ENCODE measurements at regions not wholly inside any gene's neighbourhood (a gene's known extent, or its start where the extent isn't known, plus 50 kb on each side); places are given as distances from the start of the nearest gene placed in this dataset.

DNA sequence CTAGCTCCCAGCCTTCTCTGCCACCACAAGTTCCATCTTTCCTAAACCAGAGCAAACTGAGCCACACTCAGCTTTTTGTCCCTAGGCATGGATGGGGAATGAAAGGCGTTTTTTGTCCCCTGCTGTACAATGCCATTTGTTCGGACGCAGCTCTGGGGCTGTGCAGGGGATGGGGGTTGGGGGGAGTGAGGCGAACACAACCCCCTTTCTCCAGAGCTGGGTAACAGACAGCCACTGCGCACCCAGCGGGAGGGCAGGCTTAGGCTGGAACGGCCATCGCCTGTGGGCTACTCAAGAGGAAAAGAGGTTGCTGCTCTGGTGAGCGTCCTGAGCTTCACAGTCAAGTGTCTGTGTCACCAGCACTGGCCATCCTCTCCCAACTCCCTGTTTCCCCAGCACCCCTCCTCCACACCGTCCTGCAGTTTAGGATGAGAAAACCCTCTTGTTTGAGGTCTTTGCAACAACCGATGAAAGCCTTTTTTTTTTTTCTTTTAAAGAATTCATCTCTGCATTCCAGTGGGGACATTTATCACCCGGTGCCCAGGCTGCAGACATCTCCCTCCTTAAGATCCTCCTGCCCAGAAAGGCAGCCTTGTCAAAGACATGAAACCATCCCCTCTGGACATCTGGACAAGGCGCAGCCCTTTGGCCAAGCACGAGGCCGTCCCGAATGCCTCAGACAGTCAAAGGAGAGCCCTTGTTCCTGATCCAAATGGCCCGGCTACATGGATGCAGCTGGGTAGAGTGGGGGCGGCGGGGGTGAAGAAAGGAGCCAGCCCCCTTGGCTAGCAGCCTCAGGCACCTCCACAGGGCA is 419.6 kb downstream of the BCOR start:
- H2BK15ac ChIP-seq (ENCODE audit: low read depth, poor library complexity, severe bottlenecking): no peak overlapping the region
- H4K91ac ChIP-seq (ENCODE audit: low read length): no peak overlapping the region
- H3K14ac ChIP-seq (ENCODE audit: low read length in 2 of 2): no peak overlapping the region
- peak overlapping the region in 1 of 2 experiments; percentile 26 for H3K4ac ChIP-seq (ENCODE audit: low read depth in 1 of 2, low read length in 2 of 2)
- H3K4me2 ChIP-seq (ENCODE audit: low read length, poor library complexity, severe bottlenecking): no peak overlapping the region
- 63% methylated on average over 17 of the region's 19 CpGs for WGBS
- no peaks in the 10 kb centered on the region for H3K36me3 ChIP-seq (ENCODE audit: control insufficient read depth in 1 of 2, insufficient read depth in 2 of 2, low read depth in 1 of 2, low read length in 2 of 2)
- H2AK5ac ChIP-seq (ENCODE audit: low read length, severe bottlenecking): no peak overlapping the region
- no peak overlapping the region for H2BK12ac ChIP-seq (ENCODE audit: low read length in 2 of 2)
- DNase-seq: no peak
- H3K79me1 ChIP-seq (replicated peaks; ENCODE audit: low read length, poor library complexity, severe bottlenecking): no peaks in the 10 kb centered on the region
- no peak overlapping the region for H3K9ac ChIP-seq (ENCODE audit: low read length)
- no peak overlapping the region for H2AFZ ChIP-seq (ENCODE audit: low read depth, low read length)
- no peak overlapping the region for H2BK5ac ChIP-seq (ENCODE audit: low read depth, low read length, poor library complexity, severe bottlenecking)
- no peak overlapping the region for H3K4me3 ChIP-seq (ENCODE audit: insufficient read depth in 1 of 2, low read depth in 1 of 2, low read length in 2 of 2)
- peak overlapping the region in 1 of 2 experiments; percentile 48 for H3K18ac ChIP-seq (ENCODE audit: low read depth in 1 of 2, low read length in 2 of 2)
- H3K27me3 ChIP-seq (ENCODE audit: control insufficient read depth in 1 of 2, insufficient read depth in 1 of 2, low read length in 2 of 2): peaks cover 6 to 40% of the 10 kb centered on the region in 2 experiments
- H4K8ac ChIP-seq (ENCODE audit: low read length): no peak overlapping the region
- H2BK120ac ChIP-seq (ENCODE audit: low read depth, low read length): no peak overlapping the region
- H3K27ac ChIP-seq (ENCODE audit: low read length, poor library complexity, severe bottlenecking): no peak overlapping the region
- peaks cover 16% of the 10 kb centered on the region for H3K9me3 ChIP-seq (ENCODE audit: control insufficient read depth, low read length)
- H3K4me1 ChIP-seq (ENCODE audit: control insufficient read depth, insufficient read depth, low read depth, low read length): peaks cover 4% of the 10 kb centered on the region
- no peak overlapping the region for H3K23ac ChIP-seq (ENCODE audit: low read length in 2 of 2)

DNA sequence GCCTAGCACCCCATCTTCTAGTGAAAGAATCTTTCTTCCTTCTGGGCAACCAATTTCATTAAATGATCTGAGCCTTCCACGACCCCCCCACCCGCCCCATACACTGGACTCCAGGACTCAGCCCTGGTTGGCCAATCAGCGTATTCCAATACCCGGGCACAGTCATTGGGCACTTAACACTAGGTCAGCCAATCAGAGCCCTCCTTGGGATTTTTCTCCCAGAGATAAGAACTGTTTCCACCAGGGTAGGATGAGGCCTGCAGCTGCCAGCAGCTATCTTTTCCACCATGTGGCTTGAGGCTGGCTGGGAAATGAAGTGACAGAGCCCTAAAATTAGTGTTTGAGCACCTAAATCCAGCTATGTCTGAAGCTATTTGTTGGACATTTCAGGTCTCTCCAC is 418.8 kb downstream of the BCOR start:
- peaks cover under 1 to 42% of the 10 kb centered on the region in 2 experiments for H3K27me3 ChIP-seq (ENCODE audit: control insufficient read depth in 1 of 2, insufficient read depth in 1 of 2, low read length in 2 of 2)
- no peak overlapping the region for H3K18ac ChIP-seq (ENCODE audit: low read depth in 1 of 2, low read length in 2 of 2)
- no peak overlapping the region for H3K27ac ChIP-seq (ENCODE audit: low read length, poor library complexity, severe bottlenecking)
- 78% methylated on average over 1 of the region's 4 CpGs for WGBS
- H4K91ac ChIP-seq (ENCODE audit: low read length): no peak overlapping the region
- no peaks in the 10 kb centered on the region for H3K36me3 ChIP-seq (ENCODE audit: control insufficient read depth in 1 of 2, insufficient read depth in 2 of 2, low read depth in 1 of 2, low read length in 2 of 2)
- H2AK5ac ChIP-seq (ENCODE audit: low read length, severe bottlenecking): no peak overlapping the region
- peaks cover 21% of the 10 kb centered on the region for H3K9me3 ChIP-seq (ENCODE audit: control insufficient read depth, low read length)
- no peak overlapping the region for H3K4me3 ChIP-seq (ENCODE audit: insufficient read depth in 1 of 2, low read depth in 1 of 2, low read length in 2 of 2)
- H2BK12ac ChIP-seq (ENCODE audit: low read length in 2 of 2): no peak overlapping the region
- H3K4me2 ChIP-seq (ENCODE audit: low read length, poor library complexity, severe bottlenecking): no peak overlapping the region
- no peak for DNase-seq
- no peak overlapping the region for H2BK15ac ChIP-seq (ENCODE audit: low read depth, poor library complexity, severe bottlenecking)
- H3K14ac ChIP-seq (ENCODE audit: low read length in 2 of 2): no peak overlapping the region
- H3K4ac ChIP-seq (ENCODE audit: low read depth in 1 of 2, low read length in 2 of 2): no peak overlapping the region
- no peak overlapping the region for H4K8ac ChIP-seq (ENCODE audit: low read length)
- H2BK5ac ChIP-seq (ENCODE audit: low read depth, low read length, poor library complexity, severe bottlenecking): no peak overlapping the region
- H3K9ac ChIP-seq (ENCODE audit: low read length): no peak overlapping the region
- peaks cover 4% of the 10 kb centered on the region for H3K4me1 ChIP-seq (ENCODE audit: control insufficient read depth, insufficient read depth, low read depth, low read length)
- H3K23ac ChIP-seq (ENCODE audit: low read length in 2 of 2): no peak overlapping the region
- H3K79me1 ChIP-seq (replicated peaks; ENCODE audit: low read length, poor library complexity, severe bottlenecking): no peaks in the 10 kb centered on the region
- H2AFZ ChIP-seq (ENCODE audit: low read depth, low read length): no peak overlapping the region
- H2BK120ac ChIP-seq (ENCODE audit: low read depth, low read length): no peak overlapping the region

DNA sequence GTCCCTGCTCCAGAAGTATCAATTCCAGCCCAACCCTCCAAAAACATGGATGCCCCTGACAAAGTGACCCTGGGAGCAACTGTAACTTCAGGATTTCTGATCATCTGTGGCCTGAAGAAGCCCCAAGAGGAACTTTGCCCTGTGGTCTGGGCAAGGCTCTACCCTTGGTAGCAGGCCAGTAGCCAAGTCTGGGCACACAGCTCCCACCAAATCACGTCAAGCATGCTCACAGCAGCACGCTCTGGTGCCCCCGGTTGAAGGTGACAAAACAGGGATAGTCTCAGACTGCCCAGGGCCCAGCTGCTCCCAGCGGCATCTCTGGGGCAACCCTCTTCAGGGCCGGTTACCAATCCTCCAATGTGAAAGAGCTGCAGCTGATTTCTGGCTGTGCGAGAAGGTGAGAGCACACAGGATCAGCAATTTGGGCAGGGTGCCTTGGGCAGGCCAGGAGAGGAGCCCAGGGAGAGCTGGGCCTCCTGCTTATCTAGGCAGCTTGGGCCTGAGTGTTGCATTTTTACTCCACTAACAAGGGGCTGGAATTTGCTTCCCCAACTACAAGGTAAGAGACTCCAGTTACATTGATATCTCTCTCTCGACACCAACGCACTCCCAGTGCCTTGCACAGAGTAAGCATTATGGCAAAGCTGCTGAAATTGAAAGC is 418.1 kb downstream of the BCOR start:
- H3K4me1 ChIP-seq (ENCODE audit: control insufficient read depth, insufficient read depth, low read depth, low read length): peaks cover 4% of the 10 kb centered on the region
- no peak overlapping the region for H2AK5ac ChIP-seq (ENCODE audit: low read length, severe bottlenecking)
- no peak overlapping the region for H2BK5ac ChIP-seq (ENCODE audit: low read depth, low read length, poor library complexity, severe bottlenecking)
- no peaks in the 10 kb centered on the region for H3K79me1 ChIP-seq (replicated peaks; ENCODE audit: low read length, poor library complexity, severe bottlenecking)
- no peak overlapping the region for H3K27ac ChIP-seq (ENCODE audit: low read length, poor library complexity, severe bottlenecking)
- no peak overlapping the region for H4K8ac ChIP-seq (ENCODE audit: low read length)
- no peak for DNase-seq
- no peak overlapping the region for H2BK120ac ChIP-seq (ENCODE audit: low read depth, low read length)
- 98% methylated on average over 8 of the region's 8 CpGs for WGBS
- H2AFZ ChIP-seq (ENCODE audit: low read depth, low read length): no peak overlapping the region
- H3K36me3 ChIP-seq (ENCODE audit: control insufficient read depth in 1 of 2, insufficient read depth in 2 of 2, low read depth in 1 of 2, low read length in 2 of 2): no peaks in the 10 kb centered on the region
- no peak overlapping the region for H3K14ac ChIP-seq (ENCODE audit: low read length in 2 of 2)
- H3K4me3 ChIP-seq (ENCODE audit: insufficient read depth in 1 of 2, low read depth in 1 of 2, low read length in 2 of 2): no peak overlapping the region
- peaks cover 0 to 37% of the 10 kb centered on the region in 2 experiments for H3K27me3 ChIP-seq (ENCODE audit: control insufficient read depth in 1 of 2, insufficient read depth in 1 of 2, low read length in 2 of 2)
- peaks cover 21% of the 10 kb centered on the region for H3K9me3 ChIP-seq (ENCODE audit: control insufficient read depth, low read length)
- H3K18ac ChIP-seq (ENCODE audit: low read depth in 1 of 2, low read length in 2 of 2): no peak overlapping the region
- no peak overlapping the region for H3K9ac ChIP-seq (ENCODE audit: low read length)
- H4K91ac ChIP-seq (ENCODE audit: low read length): no peak overlapping the region
- no peak overlapping the region for H2BK15ac ChIP-seq (ENCODE audit: low read depth, poor library complexity, severe bottlenecking)
- H3K4ac ChIP-seq (ENCODE audit: low read depth in 1 of 2, low read length in 2 of 2): no peak overlapping the region
- H3K4me2 ChIP-seq (ENCODE audit: low read length, poor library complexity, severe bottlenecking): no peak overlapping the region
- no peak overlapping the region for H3K23ac ChIP-seq (ENCODE audit: low read length in 2 of 2)
- H2BK12ac ChIP-seq (ENCODE audit: low read length in 2 of 2): no peak overlapping the region

DNA sequence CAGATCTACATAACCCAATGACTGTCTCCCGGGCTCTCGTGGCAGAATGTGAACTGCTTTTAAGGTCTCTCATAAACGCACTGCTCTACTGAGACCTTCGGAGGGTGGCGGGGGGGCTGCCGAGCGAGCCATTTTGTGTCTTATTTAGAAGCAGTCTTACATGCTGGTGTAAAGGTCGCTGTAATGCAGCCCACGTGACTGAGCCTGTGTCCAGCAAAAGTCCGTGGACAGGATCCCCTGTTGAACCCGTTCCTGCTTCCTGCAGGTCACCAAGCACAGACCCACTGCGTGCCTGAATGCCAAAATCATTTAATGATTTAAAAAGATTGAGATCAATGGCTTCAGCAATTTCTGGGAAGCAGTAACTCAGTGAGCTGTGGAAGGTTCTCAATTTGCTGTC is 415.9 kb downstream of the BCOR start:
- H3K4me1 ChIP-seq (ENCODE audit: control insufficient read depth, insufficient read depth, low read depth, low read length): peaks cover 4% of the 10 kb centered on the region
- WGBS: 89% methylated on average over 12 of the region's 12 CpGs
- H2AK5ac ChIP-seq (ENCODE audit: low read length, severe bottlenecking): no peak overlapping the region
- no peak overlapping the region for H3K18ac ChIP-seq (ENCODE audit: low read depth in 1 of 2, low read length in 2 of 2)
- no peak overlapping the region for H4K91ac ChIP-seq (ENCODE audit: low read length)
- H3K79me1 ChIP-seq (replicated peaks; ENCODE audit: low read length, poor library complexity, severe bottlenecking): no peaks in the 10 kb centered on the region
- H4K8ac ChIP-seq (ENCODE audit: low read length): no peak overlapping the region
- H2BK5ac ChIP-seq (ENCODE audit: low read depth, low read length, poor library complexity, severe bottlenecking): no peak overlapping the region
- peaks cover 0 to 54% of the 10 kb centered on the region in 2 experiments for H3K27me3 ChIP-seq (ENCODE audit: control insufficient read depth in 1 of 2, insufficient read depth in 1 of 2, low read length in 2 of 2)
- H3K23ac ChIP-seq (ENCODE audit: low read length in 2 of 2): no peak overlapping the region
- H2AFZ ChIP-seq (ENCODE audit: low read depth, low read length): no peak overlapping the region
- no peak overlapping the region for H3K4me2 ChIP-seq (ENCODE audit: low read length, poor library complexity, severe bottlenecking)
- no peak overlapping the region for H3K4ac ChIP-seq (ENCODE audit: low read depth in 1 of 2, low read length in 2 of 2)
- no peak overlapping the region for H2BK120ac ChIP-seq (ENCODE audit: low read depth, low read length)
- no peak overlapping the region for H3K9ac ChIP-seq (ENCODE audit: low read length)
- H2BK12ac ChIP-seq (ENCODE audit: low read length in 2 of 2): no peak overlapping the region
- H3K27ac ChIP-seq (ENCODE audit: low read length, poor library complexity, severe bottlenecking): no peak overlapping the region
- no peaks in the 10 kb centered on the region for H3K36me3 ChIP-seq (ENCODE audit: control insufficient read depth in 1 of 2, insufficient read depth in 2 of 2, low read depth in 1 of 2, low read length in 2 of 2)
- H3K4me3 ChIP-seq (ENCODE audit: insufficient read depth in 1 of 2, low read depth in 1 of 2, low read length in 2 of 2): no peak overlapping the region
- no peak overlapping the region for H2BK15ac ChIP-seq (ENCODE audit: low read depth, poor library complexity, severe bottlenecking)
- H3K9me3 ChIP-seq (ENCODE audit: control insufficient read depth, low read length): peaks cover 15% of the 10 kb centered on the region
- H3K14ac ChIP-seq (ENCODE audit: low read length in 2 of 2): no peak overlapping the region
- no peak for DNase-seq
